ENCODE measurements at regions not wholly inside any gene's neighbourhood (a gene's known extent, or its start where the extent isn't known, plus 50 kb on each side); places are given as distances from the start of the nearest gene placed in this dataset.
"Not testable (repeated sequence)": the region's sequence is repeated elsewhere in the genome, so short reads cannot be mapped to it uniquely, and the experiment has no call there.

- no peak for DNase-seq
Measured at GRCh38 chr16:17977260-17977659, 359.3 kb downstream of the NPIPA8 start.

DNA sequence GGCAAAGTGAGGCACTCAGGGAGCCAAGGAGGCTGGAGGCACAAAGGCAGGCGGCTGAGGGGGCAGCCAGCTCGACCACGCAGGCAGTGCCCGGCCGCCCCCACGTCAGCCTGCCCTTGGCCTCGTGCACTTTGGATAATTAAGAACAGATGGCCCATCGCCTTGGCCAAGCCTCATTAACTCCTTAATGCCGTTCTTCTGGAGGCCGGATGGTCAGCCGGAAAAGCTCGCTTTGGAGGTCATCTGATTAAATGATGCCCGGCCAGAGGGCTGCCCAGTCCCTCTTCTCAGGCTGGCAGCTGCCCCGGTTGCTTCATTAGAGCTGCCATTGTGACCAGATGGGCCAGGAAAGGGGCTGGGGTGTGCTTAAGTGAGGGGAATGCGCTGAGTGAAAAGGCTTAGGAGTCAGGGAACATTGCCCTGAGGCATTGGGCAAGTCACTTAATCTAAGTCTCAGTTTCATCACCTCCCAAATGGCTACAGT is 364.0 kb downstream of the NPIPA8 start:
- no peak for DNase-seq

GRCh38 chr16:17970816-17971331 is 365.7 kb downstream of the NPIPA8 start:
- no peak for DNase-seq

DNA sequence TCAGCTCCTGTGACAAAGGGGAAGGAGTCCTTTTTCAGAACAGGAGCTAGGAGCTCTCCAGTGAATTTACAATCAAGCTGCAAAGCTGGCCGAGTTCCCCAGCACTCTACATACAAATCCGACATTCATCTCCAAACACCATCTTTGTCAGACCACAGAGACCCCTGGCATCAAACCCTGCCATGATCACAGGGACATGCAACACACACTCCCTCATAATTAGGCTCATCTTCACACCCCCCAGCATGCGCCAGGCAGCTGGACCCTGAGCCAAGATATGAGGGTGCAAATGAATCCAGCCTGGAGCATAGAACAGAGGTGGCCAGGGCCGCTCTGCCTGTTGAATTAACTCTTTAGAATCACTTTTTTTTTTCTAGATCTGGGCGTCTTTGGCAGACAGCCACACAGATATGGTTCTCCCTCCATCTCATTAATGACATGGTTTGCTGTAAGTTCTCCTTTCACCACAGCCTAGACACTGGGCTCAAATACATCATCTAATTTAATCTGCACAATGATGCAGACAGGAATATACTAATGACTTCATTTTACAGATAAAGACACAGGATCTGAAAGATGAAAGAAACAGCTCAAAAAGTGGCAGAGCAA is 366.3 kb downstream of the NPIPA8 start:
- DNase-seq = no peak

DNA sequence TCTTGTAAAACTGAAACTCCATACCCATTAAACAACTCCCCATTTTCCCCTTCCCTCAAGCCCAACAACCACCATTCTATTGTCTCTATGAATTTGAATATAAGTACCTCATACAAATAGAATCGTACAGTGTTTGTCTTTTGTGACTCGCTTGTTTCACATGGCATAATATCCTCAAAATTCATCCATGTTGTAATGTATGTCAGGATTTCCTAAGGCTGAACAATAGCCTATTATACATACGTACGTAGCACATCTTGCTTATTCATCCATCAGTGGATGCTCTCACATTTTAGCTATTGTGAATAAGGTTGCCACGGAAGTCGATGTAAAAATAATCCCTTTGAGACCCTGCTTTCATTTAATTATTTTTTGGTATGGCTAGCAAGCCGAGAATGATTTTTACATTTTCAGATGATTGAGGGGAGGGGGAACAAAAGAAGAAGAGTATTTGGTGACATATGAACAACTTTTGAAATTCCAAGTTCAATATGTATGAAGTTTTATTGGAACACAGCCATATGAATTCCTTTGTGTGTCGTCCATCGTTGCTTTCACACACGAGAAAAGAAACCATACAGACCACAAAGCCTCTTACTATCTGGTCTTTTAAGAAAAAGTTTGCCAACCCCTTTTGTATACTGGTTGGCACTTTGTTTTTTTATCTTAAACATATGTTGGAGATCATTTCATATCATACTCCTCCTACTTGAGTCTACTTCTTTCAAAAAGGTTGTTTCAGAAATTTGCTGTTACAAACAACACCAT is 371.2 kb downstream of the NPIPA8 start:
- no peak for DNase-seq

DNA sequence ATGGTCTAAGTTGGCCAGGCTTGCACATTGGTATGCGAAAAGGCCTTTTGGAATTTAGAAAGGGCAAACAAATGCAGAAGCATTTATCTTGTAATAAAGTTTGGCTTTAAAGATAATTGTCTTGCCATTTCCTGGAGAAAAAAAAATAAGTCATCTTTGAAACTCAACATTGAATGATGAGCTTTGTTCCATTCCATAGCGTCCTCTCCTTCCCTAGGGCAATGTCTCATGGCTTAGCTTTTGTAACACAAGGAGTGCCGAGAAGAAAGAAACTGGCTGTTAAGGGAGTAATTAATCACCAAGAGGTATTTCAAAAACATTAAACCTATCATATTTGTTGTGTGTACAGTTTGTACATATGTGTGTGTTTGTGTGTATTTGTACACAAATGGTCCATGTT is 372.3 kb downstream of the NPIPA8 start:
- DNase-seq = no peak

DNA sequence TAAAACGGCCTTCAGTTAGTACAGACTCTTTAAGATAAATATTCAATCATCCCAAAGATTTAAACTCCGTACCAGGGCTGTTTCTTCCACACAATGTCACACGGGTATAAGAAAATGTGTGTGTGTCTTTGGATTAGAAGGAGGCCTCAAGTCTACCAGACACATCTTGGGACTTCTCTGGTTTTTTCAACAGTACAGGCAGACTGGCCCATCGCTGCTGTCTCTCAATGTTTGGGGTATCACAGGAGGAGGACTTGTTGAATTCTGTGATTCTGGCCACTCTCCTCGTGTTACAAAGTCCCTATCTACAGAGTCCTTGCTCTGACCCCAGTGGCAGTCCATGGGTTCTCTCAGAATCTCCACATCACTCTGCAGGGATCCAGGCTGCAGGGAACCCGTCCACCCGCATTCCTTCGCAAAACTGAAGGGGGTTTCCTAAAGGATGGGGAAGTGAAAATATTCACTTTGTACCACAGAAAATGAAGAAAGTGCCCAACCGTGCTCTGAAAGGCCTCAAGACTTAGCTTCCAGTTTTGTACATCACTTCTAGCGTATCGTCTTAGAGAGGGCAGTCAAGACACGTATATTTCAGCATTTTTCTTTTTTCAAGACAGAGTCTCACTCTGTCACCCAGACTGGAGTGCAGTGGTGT is 373.2 kb downstream of the NPIPA8 start:
- DNase-seq = no peak

GRCh38 chr16:17962726-17963125 is 373.8 kb downstream of the NPIPA8 start:
- no peak for DNase-seq

DNA sequence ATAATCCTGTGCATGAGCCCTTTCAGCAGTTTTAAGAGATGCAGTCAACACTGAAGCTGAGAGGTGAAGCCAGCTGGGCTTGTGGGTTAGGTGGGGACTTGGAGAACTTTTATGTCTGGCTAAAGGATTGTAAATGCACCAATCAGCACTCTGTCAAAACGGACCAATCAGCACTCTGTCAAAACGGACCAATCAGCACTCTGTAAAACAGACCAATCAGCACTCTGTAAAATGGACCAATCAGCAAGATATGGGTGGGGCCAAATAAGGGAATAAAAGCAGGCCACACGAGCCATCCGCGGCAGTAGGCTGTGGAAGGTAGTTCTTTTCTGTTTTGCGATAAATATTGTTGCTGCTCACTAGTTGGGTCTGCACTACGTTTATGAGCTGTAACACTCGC is 374.7 kb downstream of the NPIPA8 start:
- not testable (repeated sequence) for DNase-seq

- DNase-seq = no peak
Measured at GRCh38 chr16:17951378-17951777, 385.2 kb downstream of the NPIPA8 start.

GRCh38 chr16:17949982-17950250 is 386.6 kb downstream of the NPIPA8 start:
- DNase-seq = no peak

DNA sequence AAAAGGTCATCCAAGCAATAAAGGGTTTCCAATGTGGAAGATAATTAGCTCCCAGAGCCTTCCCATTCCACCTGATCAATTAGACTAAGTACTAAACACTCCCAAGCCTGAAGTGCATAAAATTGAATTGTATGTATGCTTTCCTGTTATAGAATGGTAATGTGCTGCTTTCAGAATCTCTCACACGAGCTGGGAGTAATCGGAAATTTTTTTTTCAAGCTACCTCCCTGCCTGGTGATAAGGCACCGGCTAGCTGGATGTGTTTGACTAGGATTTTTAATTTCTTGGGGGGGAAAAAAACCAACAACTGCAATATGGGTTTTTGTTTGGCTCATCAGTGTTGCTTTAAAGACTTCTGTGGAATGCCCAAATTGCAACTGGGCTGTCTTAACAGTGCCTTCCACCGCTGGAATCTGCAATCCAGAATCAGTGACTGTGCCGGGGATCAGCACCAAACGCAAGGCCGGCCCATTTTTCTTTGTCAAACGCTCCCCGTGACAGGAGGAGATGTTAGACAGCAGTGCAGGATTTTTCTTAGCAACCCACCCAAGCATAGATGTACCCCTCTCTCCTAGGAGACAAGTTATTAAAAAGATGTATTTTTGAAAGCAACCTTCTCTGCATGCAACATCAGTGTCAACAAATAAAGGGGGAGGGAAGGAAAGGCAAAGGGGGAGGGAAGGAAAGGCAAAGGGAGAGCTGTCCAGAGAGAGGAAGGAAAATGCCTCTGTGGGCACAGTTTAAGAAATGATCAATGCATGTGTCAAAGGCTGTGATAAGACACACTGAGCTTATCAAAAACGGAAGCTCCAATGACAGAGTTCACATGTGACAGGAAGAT is 387.2 kb downstream of the NPIPA8 start:
- DNase-seq = no peak

DNA sequence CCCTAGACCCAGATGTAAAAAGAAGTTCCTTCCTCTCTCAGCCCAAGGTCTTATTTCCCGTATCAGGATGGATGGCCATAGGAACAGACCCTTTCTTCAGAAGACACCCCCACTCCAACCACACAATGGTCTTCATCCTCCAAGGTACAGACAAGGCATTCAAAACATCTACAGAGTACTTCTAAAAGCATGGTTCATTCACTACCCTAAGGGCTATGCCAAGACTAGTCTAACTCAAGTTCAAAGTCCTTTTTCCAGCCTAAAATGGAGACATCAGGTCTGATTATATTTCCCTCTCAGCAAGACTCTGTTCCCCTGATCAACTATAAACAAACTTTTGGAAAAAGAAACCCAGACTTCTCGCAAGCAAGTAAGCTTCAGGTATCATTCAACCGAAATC is 388.9 kb downstream of the NPIPA8 start:
- DNase-seq = no peak

DNA sequence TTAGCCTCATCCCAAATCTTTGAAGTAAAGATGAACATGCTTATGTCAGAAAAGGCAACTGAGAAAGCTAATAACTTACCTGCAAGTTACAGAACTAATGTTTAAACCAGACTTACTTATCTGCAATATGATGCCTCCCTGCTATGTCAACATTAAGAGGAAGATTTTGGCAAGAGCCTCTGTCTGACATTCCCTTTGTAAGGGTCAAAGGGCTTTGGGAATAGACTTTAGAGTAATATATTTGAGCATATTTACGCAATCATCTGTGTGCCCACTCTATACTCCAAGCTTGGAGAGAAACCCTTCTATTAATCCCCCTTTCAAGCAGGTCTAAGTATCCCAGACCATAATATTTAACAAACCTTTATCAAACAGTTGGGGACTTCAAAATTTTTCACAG is 389.4 kb downstream of the NPIPA8 start:
- DNase-seq = no peak

DNA sequence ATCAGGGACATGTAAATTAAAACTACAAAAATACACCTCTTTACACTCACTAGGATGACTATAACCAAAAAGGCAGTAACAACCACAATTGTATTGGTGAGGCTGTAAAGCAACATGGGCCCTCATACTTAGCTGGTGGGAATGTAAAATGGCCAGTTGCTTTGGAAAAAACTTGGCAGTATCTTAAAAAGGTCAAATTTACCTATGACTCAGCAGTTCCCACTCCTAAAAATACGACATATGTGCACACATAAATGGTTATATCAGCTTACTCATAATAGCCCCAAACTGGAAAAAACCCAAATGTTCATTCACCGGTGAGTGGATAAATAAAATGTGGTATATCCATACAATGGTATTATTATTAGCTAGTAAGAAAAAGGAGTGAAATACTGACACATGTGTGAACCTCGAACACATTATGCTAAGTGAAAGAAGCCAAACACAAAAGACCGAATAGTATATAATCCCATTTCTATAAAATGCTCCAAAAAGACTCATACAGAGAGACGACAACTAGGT is 391.4 kb downstream of the NPIPA8 start:
- DNase-seq = no peak

- no peak for DNase-seq
Measured at GRCh38 chr16:17944345-17944744, 392.2 kb downstream of the NPIPA8 start.

DNA sequence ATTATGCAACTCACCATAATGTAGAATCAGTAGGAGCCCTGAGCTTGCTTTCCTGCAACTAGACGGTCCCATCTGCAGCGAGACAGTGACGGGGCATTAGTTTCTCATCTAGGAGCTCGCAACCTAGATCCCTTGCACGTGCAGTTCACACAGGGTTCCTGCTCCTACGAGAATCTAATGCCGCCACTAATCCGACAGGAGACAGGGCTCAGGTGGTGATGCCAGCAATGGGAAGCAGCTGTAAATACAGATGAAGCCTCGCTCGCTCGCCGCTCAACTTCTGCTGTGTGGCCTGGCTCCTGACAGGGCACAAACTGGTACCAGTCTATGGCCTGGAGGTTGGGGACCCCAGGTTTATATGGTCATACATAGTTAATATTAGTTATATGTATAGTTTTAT is 394.5 kb downstream of the NPIPA8 start:
- DNase-seq = no peak

DNA sequence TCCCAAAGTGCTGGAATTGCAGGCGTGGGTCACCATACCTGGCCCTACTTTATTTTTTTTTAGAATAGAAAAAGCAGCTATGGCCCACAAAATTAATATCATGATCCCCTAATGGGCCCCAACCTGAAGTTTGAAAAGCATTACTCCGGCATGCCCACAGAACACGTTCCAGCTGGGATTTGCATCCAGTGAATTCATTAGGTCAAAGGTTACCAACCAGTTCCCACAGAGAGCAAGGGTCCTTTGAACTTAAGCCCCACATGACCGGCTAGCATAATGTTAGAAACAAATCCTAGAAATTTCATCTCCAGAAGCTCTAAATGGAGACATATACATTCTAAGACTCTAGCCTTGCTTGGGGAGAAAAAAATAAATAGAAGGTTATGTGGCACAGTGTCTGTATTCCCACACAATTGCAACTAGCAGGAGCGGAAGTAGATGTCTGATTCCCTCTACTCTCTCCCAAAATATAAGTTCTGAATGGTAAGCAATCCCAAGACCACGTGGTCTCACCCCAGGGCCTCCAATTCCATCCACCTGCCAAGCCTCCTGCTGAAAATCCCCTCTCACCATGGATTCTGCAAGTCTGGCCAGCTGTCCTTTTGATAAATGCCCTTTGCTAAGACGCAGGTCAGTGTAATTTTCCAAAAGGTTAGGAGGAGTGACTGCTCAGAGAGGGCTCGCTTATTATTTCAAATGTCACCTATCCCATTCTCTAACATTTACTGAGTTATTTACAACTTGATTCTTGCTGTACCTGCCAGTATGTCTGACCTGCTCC is 395.8 kb downstream of the NPIPA8 start:
- no peak for DNase-seq

- DNase-seq = no peak
Measured at GRCh38 chr16:17939723-17940122, 396.8 kb downstream of the NPIPA8 start.

DNA sequence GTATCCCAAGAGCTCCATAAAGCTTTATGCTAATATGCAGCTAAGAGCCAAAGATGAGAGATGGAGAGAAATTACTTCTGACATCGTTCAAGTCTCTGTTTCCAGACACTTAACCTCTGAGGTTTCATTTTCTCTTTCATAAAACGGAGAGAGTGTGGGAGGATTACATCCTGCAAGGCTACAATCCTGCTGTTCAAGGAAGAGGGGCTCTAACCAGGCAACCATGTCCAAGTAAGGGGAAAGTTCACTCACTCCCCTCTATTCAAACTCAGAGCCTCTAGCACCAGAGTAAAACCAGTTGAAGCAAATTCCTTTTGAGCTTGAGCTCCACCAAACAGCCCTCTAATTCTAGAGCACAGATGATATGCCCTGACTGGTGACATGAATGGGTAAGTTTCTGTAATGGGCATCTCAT is 397.4 kb downstream of the NPIPA8 start:
- DNase-seq = no peak

DNA sequence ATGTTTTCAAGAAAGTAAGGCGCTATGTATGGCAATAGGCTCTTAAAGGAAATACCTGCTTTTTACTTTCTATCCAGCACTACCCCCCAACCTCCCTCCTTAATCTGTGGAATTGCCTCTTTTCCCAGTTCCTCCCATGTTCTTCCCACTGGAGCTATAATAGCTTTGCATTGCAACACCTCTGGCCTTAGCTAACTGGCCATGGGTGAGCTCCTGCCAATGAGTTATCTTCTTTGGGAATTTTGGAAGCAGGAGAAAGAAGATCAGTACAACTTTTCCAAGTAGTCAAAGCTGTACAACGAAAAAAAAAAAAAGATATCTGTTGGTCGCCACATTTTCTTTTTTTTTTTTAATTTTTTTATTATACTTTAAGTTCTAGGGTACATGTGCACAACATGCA is 398.0 kb downstream of the NPIPA8 start:
- no peak for DNase-seq

DNA sequence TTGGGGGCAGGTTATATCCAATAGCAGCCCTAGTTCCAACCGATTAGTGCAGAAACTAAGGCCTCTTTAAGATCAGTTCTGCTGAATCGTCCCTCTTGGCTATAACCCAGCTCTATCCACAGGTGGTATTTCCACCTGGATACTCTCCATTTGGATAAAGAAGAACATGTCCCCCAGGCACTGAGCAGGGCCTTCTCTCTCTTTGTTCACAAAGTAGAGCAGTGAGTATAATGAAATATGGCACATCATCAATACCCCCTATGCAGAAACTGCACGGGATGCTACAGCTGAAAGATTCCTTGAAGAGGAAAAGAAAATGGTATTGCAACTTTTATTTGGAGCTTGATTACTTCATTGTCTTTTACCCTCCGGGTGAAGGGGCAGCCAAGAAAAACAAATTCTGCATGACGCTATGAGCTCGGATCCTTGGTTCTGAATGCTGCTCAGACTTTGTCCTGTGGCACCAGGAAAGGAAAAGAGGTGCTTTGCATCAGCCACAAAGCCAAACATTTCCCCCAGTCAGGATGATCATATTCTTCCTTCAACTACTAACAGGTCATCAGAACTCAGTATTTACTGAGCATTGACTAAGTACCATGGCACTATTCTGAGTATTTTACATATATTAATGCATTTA is 399.7 kb downstream of the NPIPA8 start:
- no peak for DNase-seq

Data from stimulated activated CD4-positive, alpha-beta T cell treated with anti-CD3 and anti-CD28 coated beads, Interleukin-4, amount 100 ng/mL, for 24 hours (primary cell).